Stimulated activated CD8-positive, alpha-beta memory T cell treated with anti-CD3 and anti-CD28 coated beads, Interleukin-2, amount 100 ng/mL, for 1 hour (primary cell): ENCODE measurements at regions not wholly inside any gene's neighbourhood (a gene's known extent, or its start where the extent isn't known, plus 50 kb on each side); places are given as distances from the start of the nearest gene placed in this dataset.

Source experiments
- DNase-seq, 2 donors: peaks; one replicate each; pipeline ENCODE4 v3.0.0-alpha.2; 2020; ENCODE audit warnings: low read depth in 2 of 2

DNA sequence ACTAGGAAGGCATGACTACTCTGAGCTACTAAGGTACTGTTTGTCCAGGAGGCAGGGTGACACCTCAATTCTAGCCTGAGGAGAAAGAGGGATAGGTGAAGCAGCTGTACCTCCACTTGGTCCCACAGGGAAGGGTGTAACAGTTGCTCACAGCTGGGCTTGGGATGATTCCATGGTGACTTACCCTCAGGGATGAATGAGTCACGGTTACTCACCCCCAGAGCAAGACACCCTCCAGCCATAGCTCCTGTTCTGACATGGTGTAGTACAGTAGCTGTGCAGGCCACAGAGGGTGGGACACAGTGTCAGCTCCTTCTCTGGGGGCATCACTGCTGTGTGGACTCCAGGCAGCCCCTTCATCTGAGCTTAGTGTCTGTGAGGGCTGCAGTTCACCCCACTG, 868.6 kb upstream of the SEMA6D start:
- no peak for DNase-seq

DNA sequence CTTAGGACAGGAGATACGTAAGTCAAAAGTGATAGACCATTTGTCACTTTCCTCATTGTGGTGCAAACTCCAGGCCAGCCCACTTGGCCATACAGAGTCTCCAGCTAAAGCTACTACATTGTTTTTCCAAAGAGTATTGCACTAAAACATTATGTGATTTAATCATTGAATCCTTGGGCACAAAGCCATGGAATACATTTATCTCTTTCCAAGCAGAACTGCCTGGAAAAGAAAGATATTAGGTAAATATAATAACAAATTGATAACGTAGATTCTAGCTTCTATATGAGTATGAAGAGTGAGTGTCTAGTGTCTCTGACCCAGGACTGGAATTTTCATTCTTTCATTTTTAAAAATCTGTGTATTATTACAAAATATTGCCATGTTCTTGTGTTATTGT, 863.7 kb upstream of the SEMA6D start:
- DNase-seq = no peak

- no peak for DNase-seq
These were observed 862.7 kb upstream of the SEMA6D start for GRCh38 chr15:46854564-46854963.

DNA sequence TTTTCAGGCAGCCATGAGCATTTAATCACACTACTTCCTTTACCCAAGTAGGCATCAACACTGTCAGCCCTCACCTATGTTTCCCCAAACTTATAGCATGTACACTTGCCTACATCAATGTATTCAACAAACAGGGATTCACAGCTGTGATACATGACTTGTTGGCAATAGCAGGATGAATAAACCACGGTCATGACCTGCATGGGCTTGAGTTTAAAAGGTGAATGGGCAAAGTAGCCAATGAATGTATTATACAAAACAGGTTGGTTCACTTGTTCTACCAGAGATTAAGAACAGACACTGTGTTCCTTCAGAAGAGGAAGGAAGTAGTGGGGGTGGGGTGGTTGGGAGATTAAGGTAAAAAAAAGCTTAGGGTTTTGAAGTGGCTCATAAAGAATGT, 861.9 kb upstream of the SEMA6D start:
- no peak for DNase-seq

DNA sequence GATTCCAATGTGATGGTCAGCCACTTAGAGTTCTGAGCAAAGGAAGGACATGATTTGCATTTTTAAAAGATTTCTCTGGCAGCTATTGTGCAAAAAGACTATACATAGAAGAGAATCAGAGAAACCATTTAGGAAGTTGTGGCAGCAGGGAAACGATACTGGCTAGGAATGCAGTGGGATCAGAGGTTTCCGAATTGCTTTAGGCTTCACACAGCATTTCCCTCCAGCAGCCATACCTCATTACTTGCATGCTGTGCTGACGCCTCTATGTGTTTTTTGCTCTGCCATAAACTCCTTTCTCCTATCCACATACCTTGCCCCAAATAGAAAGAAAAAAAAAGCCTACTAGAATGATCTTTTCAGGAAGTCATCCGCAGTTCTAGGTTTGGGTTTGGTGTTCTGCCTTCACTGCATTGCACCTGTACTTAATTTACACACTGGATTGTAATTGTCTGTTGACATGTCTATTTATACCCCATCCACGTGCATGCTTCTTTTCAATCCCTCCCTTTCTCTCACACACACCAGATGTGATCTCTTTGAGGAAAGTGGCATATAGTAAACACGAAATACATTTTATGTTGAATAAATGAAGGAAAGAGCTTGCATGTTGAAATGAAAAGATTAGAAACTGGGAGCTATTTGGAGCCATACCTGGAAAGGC, 860.3 kb upstream of the SEMA6D start:
- DNase-seq = no peak

DNA sequence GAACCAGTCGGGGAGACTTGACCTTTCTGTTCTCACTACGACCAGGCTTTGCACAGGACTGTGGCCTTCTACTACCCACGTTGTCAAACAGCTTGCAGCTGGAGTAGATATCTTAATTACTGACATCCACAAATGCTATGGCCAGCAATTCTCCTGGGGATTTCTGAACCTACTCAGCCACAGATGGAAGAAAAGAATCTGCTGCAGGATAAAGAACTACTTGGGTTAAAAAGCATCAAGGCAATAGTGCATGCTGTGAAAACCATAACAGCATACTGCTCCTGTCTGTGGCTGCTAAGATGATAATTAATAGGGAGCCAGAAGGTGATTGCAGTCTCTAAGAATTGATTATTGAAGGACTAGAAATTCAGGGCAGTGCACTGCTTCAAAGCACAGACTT, 859.2 kb upstream of the SEMA6D start:
- no peak for DNase-seq

GRCh38 chr15:46861796-46862195, 855.5 kb upstream of the SEMA6D start:
- DNase-seq = no peak

DNA sequence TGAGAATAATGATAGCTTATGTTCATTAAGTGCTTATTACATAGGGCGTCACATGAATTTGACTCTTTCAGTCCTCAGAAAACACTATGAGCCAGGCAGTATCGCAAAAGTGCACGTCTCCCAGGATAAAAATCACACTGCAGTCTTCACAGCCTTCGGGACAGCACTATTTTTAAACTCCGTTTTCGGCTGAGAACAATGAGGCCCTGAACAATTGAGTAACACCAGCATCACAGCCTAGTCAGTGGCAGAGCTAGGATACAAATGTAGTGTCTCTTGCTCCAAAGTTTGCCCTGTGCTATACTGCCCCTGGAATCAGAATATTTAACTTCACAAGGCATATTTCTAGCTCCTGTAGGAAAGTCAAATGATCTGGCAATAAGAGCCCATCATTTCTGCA, 852.1 kb upstream of the SEMA6D start:
- no peak for DNase-seq

DNA sequence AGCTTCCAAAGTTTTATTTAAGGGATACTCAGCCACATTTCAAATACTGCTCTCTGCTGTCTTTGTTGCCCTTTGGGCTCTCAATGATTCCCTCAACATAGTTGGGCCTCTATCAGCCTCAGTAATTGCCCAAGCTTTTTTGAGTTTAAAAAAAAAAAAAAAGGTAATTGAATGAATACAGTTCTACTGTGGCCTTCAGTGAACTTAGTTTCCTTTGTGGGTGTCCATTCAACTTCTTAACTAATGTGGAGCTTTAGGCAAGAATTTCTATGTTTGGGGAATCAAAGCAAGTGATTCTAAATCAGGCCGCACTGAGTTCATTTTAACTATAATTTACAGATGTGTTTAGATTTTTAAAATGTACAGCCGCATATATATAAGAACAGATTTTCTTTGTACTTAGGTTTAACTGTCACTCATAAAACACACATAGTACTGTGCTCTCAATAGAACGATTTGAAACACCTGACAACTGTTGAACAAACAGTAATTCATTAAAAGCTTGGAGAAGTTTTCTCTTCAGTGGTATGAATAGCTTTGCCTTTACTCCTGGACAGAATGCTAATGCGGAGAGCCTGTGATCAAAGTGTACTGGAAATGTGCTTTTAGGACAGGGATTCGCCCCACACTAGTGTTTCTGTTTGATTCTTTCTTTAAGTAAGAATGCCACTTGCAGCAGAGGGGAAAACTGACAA, 844.9 kb upstream of the SEMA6D start:
- DNase-seq = no peak

DNA sequence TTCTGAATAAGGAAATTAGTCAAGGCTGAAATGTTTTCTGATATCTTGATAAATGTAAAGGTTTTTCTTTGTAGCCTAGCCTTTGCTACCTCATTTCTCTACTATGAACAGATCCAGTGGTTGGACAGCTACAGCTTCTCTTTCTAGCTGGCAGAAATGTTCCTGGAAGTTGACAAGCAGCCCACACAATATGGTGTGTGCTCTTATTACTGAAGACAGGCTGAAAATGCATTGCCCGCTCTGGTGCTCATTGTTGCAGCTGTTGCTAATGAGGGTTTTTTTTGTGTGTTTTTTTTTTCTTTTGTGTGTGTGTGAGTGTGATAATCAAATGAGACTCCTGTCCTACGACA, 844.3 kb upstream of the SEMA6D start:
- DNase-seq = no peak

- DNase-seq = no peak
These were observed 838.1 kb upstream of the SEMA6D start for GRCh38 chr15:46879032-46879770.

DNA sequence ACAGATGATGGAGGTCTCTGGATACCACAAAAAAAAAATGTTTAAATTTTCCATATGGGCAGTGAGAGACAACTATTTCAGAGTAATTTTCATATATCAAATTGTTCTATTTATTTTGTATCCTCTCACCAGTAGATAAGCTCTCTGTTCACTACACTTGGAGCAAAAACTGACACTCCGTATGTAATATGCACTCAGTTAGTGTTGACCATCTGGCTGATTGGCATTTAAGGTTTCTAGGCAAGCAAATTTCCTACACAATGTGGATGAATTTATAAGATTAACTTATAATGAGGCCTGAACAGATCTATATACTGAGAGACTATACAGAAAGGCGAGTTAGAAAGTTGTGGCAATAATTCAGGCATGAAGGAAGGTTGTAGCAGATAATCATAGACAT, 836.5 kb upstream of the SEMA6D start:
- DNase-seq = no peak

GRCh38 chr15:46892621-46893160, 824.6 kb upstream of the SEMA6D start:
- DNase-seq = no peak

- DNase-seq = no peak
These were observed 822.7 kb upstream of the SEMA6D start for GRCh38 chr15:46894644-46895043.

DNA sequence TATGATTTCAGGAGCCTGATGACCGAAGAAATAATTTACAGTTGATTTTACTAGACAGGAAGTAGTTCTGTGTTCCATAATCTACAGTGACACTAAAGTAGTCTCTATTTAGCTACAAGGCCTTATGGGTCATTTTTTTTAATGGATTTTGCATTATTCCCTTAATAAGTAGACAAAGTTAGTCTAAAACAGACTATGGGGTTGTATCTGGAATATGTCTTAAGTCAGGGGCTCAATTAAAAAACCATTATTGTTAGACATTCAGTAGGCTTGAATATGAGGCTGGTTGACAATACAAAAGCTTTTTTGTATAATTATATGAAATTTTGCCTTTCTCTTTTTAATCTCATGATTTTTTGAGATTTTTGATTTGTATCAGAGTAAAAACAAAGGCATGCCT, 820.0 kb upstream of the SEMA6D start:
- DNase-seq = no peak

GRCh38 chr15:46901001-46901400, 816.3 kb upstream of the SEMA6D start:
- DNase-seq = no peak

DNA sequence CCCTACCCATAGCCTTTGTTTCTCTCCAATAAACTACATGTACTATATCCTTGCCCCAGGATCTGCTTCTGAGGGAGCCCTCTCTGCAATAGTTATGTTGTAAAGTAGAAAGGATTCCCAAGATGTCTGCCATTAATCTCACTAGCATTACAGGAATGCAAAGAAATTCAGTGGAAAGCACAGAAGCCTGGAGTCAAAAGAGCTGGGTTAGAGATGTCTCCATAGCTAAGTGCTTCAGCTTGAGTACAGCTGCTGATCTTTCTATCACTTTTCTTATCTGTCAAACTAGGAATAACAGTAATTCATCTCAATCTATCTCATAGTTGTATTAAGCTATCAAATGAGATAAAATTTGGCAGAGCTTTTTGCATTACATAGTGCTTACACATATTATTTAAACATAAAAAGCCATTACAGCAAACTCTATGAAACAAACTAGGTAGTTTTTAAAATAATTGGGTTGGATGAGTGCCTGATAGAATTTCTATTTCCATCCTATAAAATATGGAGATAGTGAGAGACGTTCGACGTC, 799.5 kb upstream of the SEMA6D start:
- DNase-seq = no peak

DNA sequence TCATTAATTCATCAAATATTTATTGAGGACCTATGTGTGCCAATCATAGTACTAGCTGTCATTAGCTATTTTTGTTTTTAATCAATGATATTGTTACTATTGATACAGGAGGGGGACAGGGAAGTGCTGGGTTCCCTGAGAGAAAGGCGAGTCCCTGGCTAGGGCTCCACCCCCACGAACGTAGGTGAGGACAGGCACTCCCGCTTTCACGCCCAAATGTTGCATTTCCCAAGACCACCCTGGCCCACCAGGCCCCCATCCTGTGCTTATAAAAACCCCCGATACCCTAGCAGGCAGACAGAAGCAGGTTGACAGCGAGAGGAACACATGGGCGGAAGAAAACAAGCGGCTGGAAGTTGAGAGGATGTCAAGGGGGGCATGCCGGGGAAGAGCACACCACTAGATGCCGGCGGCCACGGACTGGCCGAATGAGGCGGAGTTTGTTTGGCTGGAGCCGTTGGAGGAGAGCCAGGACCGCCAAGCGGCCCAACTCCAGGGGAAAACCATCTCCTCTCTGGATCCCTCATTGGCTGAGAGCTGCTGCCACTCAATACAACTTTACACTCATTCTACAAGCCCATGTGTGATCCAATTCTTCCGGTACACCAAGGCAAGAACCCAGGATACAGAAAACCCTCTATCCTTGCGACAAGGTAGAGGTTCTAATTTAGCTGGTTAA, 798.7 kb upstream of the SEMA6D start:
- DNase-seq = no peak

- no peak for DNase-seq
These were observed 795.4 kb upstream of the SEMA6D start for GRCh38 chr15:46921891-46922290.

GRCh38 chr15:46930426-46930825, 786.9 kb upstream of the SEMA6D start:
- DNase-seq = no peak

GRCh38 chr15:46933332-46933731, 784.0 kb upstream of the SEMA6D start:
- DNase-seq = no peak

GRCh38 chr15:46934851-46935250, 782.5 kb upstream of the SEMA6D start:
- DNase-seq = no peak
